Mesenchymal stem cell (in vitro differentiated cells and primary cell): ENCODE measurements at regions not wholly inside any gene's neighbourhood (a gene's known extent, or its start where the extent isn't known, plus 50 kb on each side); places are given as distances from the start of the nearest gene placed in this dataset.

Experiments used
- DNase-seq: peaks from one replicate; pipeline ENCODE4 v3.0.0-alpha.2; 2013
- H2AFZ ChIP-seq: one replicate; pipeline ENCODE4 v1.6.1; 2013; ENCODE audit warnings: low read depth, mild to moderate bottlenecking, control low read depth, inconsistent platforms, low read length, moderate library complexity
- H2AK5ac ChIP-seq: 2 replicates; pipeline ENCODE4 v1.6.1; 2013; ENCODE audit warnings: low read length, moderate library complexity, mild to moderate bottlenecking, inconsistent platforms; ENCODE audit not compliant: severe bottlenecking
- H2BK120ac ChIP-seq: one replicate; pipeline ENCODE4 v1.6.1; 2013; ENCODE audit warnings: low read depth, mild to moderate bottlenecking, inconsistent platforms, low read length, moderate library complexity
- H2BK12ac ChIP-seq, 2 experiments: one replicate each; pipeline ENCODE4 v1.6.1; 2013; ENCODE audit warnings: inconsistent platforms in 2 of 2, low read length in 2 of 2, mild to moderate bottlenecking in 2 of 2, moderate library complexity in 2 of 2, control low read depth in 1 of 2
- H2BK15ac ChIP-seq: one replicate; pipeline ENCODE4 v1.6.1; 2013; ENCODE audit warnings: mild to moderate bottlenecking, low read depth, inconsistent platforms; ENCODE audit not compliant: poor library complexity, severe bottlenecking
- H2BK5ac ChIP-seq: 2 replicates; pipeline ENCODE4 v1.6.1; 2013; ENCODE audit warnings: low read depth, mild to moderate bottlenecking, low read length, control low read depth, inconsistent platforms; ENCODE audit not compliant: poor library complexity, severe bottlenecking
- H3K14ac ChIP-seq, 2 experiments: one replicate each; pipeline ENCODE4 v1.6.1; 2013; ENCODE audit warnings: inconsistent platforms in 2 of 2, low read length in 2 of 2, control low read depth in 1 of 2, mild to moderate bottlenecking in 1 of 2, moderate library complexity in 1 of 2
- H3K18ac ChIP-seq, 2 experiments: one replicate each; pipeline ENCODE4 v1.6.1; 2013; ENCODE audit warnings: inconsistent platforms in 2 of 2, low read length in 2 of 2, control low read depth in 1 of 2, low read depth in 1 of 2, mild to moderate bottlenecking in 1 of 2
- H3K23ac ChIP-seq, 2 experiments: one replicate each; pipeline ENCODE4 v1.6.1; 2013; ENCODE audit warnings: inconsistent platforms in 2 of 2, low read length in 2 of 2, mild to moderate bottlenecking in 2 of 2, moderate library complexity in 2 of 2, control low read depth in 1 of 2
- H3K27ac ChIP-seq: 2 replicates; pipeline ENCODE4 v1.5.1; 2013; ENCODE audit warnings: mild to moderate bottlenecking, moderate library complexity, low read length, control low read depth, inconsistent platforms; ENCODE audit not compliant: poor library complexity, severe bottlenecking
- H3K27me3 ChIP-seq, 2 experiments: 2 replicates each; pipeline versions ENCODE4 v1.6.1 to v1.7.0; 2013; ENCODE audit warnings: low read length in 2 of 2, mild to moderate bottlenecking in 2 of 2, moderate library complexity in 2 of 2, control low read depth in 1 of 2, inconsistent platforms in 1 of 2; ENCODE audit not compliant: control insufficient read depth in 1 of 2, insufficient read depth in 1 of 2
- H3K36me3 ChIP-seq, 2 experiments: 2 replicates each; pipeline versions ENCODE4 v1.6.1 to v1.7.0; 2013; ENCODE audit warnings: low read length in 2 of 2, control low read depth in 1 of 2, inconsistent platforms in 1 of 2, low read depth in 1 of 2, mild to moderate bottlenecking in 1 of 2; ENCODE audit not compliant: insufficient read depth in 2 of 2, control insufficient read depth in 1 of 2
- H3K4ac ChIP-seq, 2 experiments: one replicate each; pipeline ENCODE4 v1.6.1; 2013; ENCODE audit warnings: inconsistent platforms in 2 of 2, low read length in 2 of 2, mild to moderate bottlenecking in 2 of 2, moderate library complexity in 2 of 2, control low read depth in 1 of 2, low read depth in 1 of 2
- H3K4me1 ChIP-seq: 2 replicates; pipeline ENCODE4 v1.6.1; 2013; ENCODE audit warnings: low read depth, low read length, control low read depth; ENCODE audit not compliant: control insufficient read depth, insufficient read depth
- H3K4me2 ChIP-seq: 2 replicates; pipeline ENCODE4 v1.6.1; 2013; ENCODE audit warnings: low read length, mild to moderate bottlenecking, inconsistent platforms; ENCODE audit not compliant: poor library complexity, severe bottlenecking
- H3K4me3 ChIP-seq, 2 experiments: 2 replicates each; pipeline versions ENCODE4 v1.5.1 to v1.7.0; 2013; ENCODE audit warnings: low read length in 2 of 2, mild to moderate bottlenecking in 2 of 2, control low read depth in 1 of 2, low read depth in 1 of 2; ENCODE audit not compliant: insufficient read depth in 1 of 2
- H3K79me1 ChIP-seq: replicated peaks from 2 replicates; pipeline ENCODE4 v1.6.1; 2013; ENCODE audit warnings: mild to moderate bottlenecking, control low read depth, low read length, inconsistent platforms; ENCODE audit not compliant: poor library complexity, severe bottlenecking
- H3K9ac ChIP-seq: 2 replicates; pipeline ENCODE4 v1.7.0; 2013; ENCODE audit warnings: mild to moderate bottlenecking, low read length, moderate library complexity
- H3K9me3 ChIP-seq: 2 replicates; pipeline ENCODE4 v1.7.0; 2013; ENCODE audit warnings: mild to moderate bottlenecking, low read length; ENCODE audit not compliant: control insufficient read depth
- H4K8ac ChIP-seq: one replicate; pipeline ENCODE4 v1.6.1; 2013; ENCODE audit warnings: inconsistent platforms, mild to moderate bottlenecking, low read length, moderate library complexity
- H4K91ac ChIP-seq: one replicate; pipeline ENCODE4 v1.6.1; 2013; ENCODE audit warnings: mild to moderate bottlenecking, low read length, inconsistent platforms
- WGBS: methylation state at CpG from one replicate; pipeline ENCODE4 v1.1.7; 2013; ENCODE audit warnings: mixed read lengths; 5-methylcytosine and 5-hydroxymethylcytosine counted together

- H3K79me1 ChIP-seq = no peaks in the 10 kb centered on the region
- no peak overlapping the region for H3K18ac ChIP-seq
- H3K4ac ChIP-seq = no peak overlapping the region
- H2BK120ac ChIP-seq = no peak overlapping the region
- H2BK12ac ChIP-seq = no peak overlapping the region
- no peak overlapping the region for H3K9ac ChIP-seq
- H2AFZ ChIP-seq = no peak overlapping the region
- 100% methylated on average over 1 of the region's 1 CpG for WGBS
- H3K36me3 ChIP-seq = no peaks in the 10 kb centered on the region
- no peaks in the 10 kb centered on the region for H3K4me1 ChIP-seq
- no peak overlapping the region for H4K91ac ChIP-seq
- H3K23ac ChIP-seq = no peak overlapping the region
- no peak overlapping the region for H2BK15ac ChIP-seq
- H3K14ac ChIP-seq = no peak overlapping the region
- H3K4me2 ChIP-seq = no peak overlapping the region
- no peak overlapping the region for H3K4me3 ChIP-seq
- no peak for DNase-seq
- no peak overlapping the region for H2BK5ac ChIP-seq
- H3K27me3 ChIP-seq = no peaks in the 10 kb centered on the region
- no peak overlapping the region for H2AK5ac ChIP-seq
- no peak overlapping the region for H3K27ac ChIP-seq
- H3K9me3 ChIP-seq = no peaks in the 10 kb centered on the region
- H4K8ac ChIP-seq = no peak overlapping the region
Observed at GRCh38 chr12:81958406-81958805, 199.3 kb upstream of the PPFIA2 start.

- Histone ChIP-seq H3K27ac (no peak overlapping the region), H3K36me3 (no peaks in the 10 kb centered on the region), H3K23ac (no peak overlapping the region), H3K14ac (no peak overlapping the region), H2BK120ac (no peak overlapping the region), H4K91ac (no peak overlapping the region), H3K27me3 (no peaks in the 10 kb centered on the region), H4K8ac (no peak overlapping the region), H3K9ac (no peak overlapping the region), H3K4me1 (no peaks in the 10 kb centered on the region), H3K4me2 (no peak overlapping the region), H2BK12ac (no peak overlapping the region), H2AK5ac (no peak overlapping the region), H2AFZ (no peak overlapping the region), H3K4ac (no peak overlapping the region), H2BK5ac (no peak overlapping the region), H3K9me3 (no peaks in the 10 kb centered on the region), H3K79me1 (no peaks in the 10 kb centered on the region), H3K4me3 (no peak overlapping the region), H2BK15ac (no peak overlapping the region), H3K18ac (no peak overlapping the region)
- DNase-seq = no peak
Observed at GRCh38 chr12:81957631-81958030, 198.5 kb upstream of the PPFIA2 start.

- Histone ChIP-seq H3K36me3 (no peaks in the 10 kb centered on the region), H3K4me3 (no peak overlapping the region), H3K18ac (no peak overlapping the region), H4K91ac (no peak overlapping the region), H3K79me1 (no peaks in the 10 kb centered on the region), H3K4ac (no peak overlapping the region), H2BK15ac (no peak overlapping the region), H2BK5ac (no peak overlapping the region), H3K9ac (no peak overlapping the region), H2AFZ (no peak overlapping the region), H2BK12ac (no peak overlapping the region), H3K27me3 (no peaks in the 10 kb centered on the region), H3K27ac (no peak overlapping the region), H3K14ac (no peak overlapping the region), H3K4me2 (no peak overlapping the region), H3K9me3 (no peaks in the 10 kb centered on the region), H2AK5ac (no peak overlapping the region), H3K23ac (no peak overlapping the region), H4K8ac (no peak overlapping the region), H3K4me1 (no peaks in the 10 kb centered on the region), H2BK120ac (no peak overlapping the region)
- WGBS = 82% methylated on average over 1 of the region's 1 CpG
- no peak for DNase-seq
Observed at GRCh38 chr12:81956468-81956860, 197.3 kb upstream of the PPFIA2 start.

- H2AK5ac ChIP-seq = no peak overlapping the region
- no peak overlapping the region for H3K4ac ChIP-seq
- no peak overlapping the region for H3K4me3 ChIP-seq
- no peak overlapping the region for H3K9ac ChIP-seq
- no peak overlapping the region for H4K8ac ChIP-seq
- H2AFZ ChIP-seq = no peak overlapping the region
- no peak overlapping the region for H2BK15ac ChIP-seq
- no peak overlapping the region for H3K27ac ChIP-seq
- no peaks in the 10 kb centered on the region for H3K27me3 ChIP-seq
- no peak overlapping the region for H2BK120ac ChIP-seq
- no peaks in the 10 kb centered on the region for H3K9me3 ChIP-seq
- H2BK5ac ChIP-seq = no peak overlapping the region
- H4K91ac ChIP-seq = no peak overlapping the region
- H3K79me1 ChIP-seq = no peaks in the 10 kb centered on the region
- H2BK12ac ChIP-seq = no peak overlapping the region
- no peaks in the 10 kb centered on the region for H3K4me1 ChIP-seq
- H3K4me2 ChIP-seq = no peak overlapping the region
- WGBS = 72% methylated on average over 2 of the region's 2 CpGs
- H3K18ac ChIP-seq = no peak overlapping the region
- DNase-seq = no peak
- H3K23ac ChIP-seq = no peak overlapping the region
- H3K14ac ChIP-seq = no peak overlapping the region
- H3K36me3 ChIP-seq = no peaks in the 10 kb centered on the region
Observed at GRCh38 chr12:81953541-81953940, 194.4 kb upstream of the PPFIA2 start.
